Glomerular visceral epithelial cell (primary cell): ENCODE measurements at regions not wholly inside any gene's neighbourhood (a gene's known extent, or its start where the extent isn't known, plus 50 kb on each side); places are given as distances from the start of the nearest gene placed in this dataset.

Experiments
- DNase-seq: peaks from one replicate; pipeline ENCODE4 v3.0.0-alpha.2; 2016; ENCODE audit errors: extremely low spot score

- DNase-seq, result no peak
Observed at GRCh38 chr11:76298255-76298654, 82.7 kb downstream of the THAP12 start.

GRCh38 chr11:76296731-76297542 lies 84.0 kb downstream of the THAP12 start:
- no peak for DNase-seq

- no peak for DNase-seq
Observed at GRCh38 chr11:76293189-76293631, 86.9 kb upstream of the WNT11 start.

- no peak for DNase-seq
Observed at GRCh38 chr11:76292583-76293188, 86.4 kb upstream of the WNT11 start.

- DNase-seq, result peak; percentile 78
Observed at GRCh38 chr11:76291576-76292526, 85.5 kb upstream of the WNT11 start.

GRCh38 chr11:76288166-76288980 lies 82.1 kb upstream of the WNT11 start:
- peak; percentile 13 for DNase-seq

GRCh38 chr11:76287227-76287626 lies 80.9 kb upstream of the WNT11 start:
- no peak for DNase-seq

- no peak for DNase-seq
Observed at GRCh38 chr11:76285397-76286104, 79.2 kb upstream of the WNT11 start.

- DNase-seq, result no peak
Observed at GRCh38 chr11:76284161-76284560, 77.9 kb upstream of the WNT11 start.

- no peak for DNase-seq
Observed at GRCh38 chr11:76282811-76283595, 76.7 kb upstream of the WNT11 start.

- no peak for DNase-seq
Observed at GRCh38 chr11:76282172-76282571, 75.9 kb upstream of the WNT11 start.

GRCh38 chr11:76281558-76281906 lies 75.2 kb upstream of the WNT11 start:
- no peak for DNase-seq

GRCh38 chr11:76280882-76281557 lies 74.7 kb upstream of the WNT11 start:
- no peak for DNase-seq

- DNase-seq, result no peak
Observed at GRCh38 chr11:76280151-76280881, 74.0 kb upstream of the WNT11 start.

- no peak for DNase-seq
Observed at GRCh38 chr11:76279646-76280045, 73.3 kb upstream of the WNT11 start.

- no peak for DNase-seq
Observed at GRCh38 chr11:76279038-76279437, 72.7 kb upstream of the WNT11 start.

- DNase-seq, result no peak
Observed at GRCh38 chr11:76278526-76278925, 72.2 kb upstream of the WNT11 start.

- DNase-seq, result peak; percentile 13
Observed at GRCh38 chr11:76277298-76278175, 71.2 kb upstream of the WNT11 start.
